ENCODE measurements at regions not wholly inside any gene's neighbourhood (a gene's known extent, or its start where the extent isn't known, plus 50 kb on each side); places are given as distances from the start of the nearest gene placed in this dataset.

DNA sequence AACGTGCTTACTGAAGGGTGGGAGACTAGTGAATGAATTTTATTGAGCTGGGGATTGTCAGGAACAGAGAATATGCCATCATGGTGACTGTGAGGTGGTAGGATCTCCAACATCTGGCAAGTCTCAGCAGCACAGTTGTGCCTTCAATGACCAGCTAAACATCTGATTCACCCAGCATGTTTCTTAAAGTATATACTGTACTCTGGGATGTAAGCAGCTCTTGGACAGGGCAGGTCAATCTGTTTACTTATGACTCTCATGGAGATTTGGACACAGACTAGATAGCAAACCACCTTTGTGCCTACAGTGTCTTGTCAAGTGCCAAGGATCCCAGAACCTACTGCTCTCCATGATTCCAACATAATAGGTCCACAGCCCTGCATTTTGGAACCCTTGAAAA lies 801.0 kb upstream of the CITED2 start:
- TF ChIP-seq, protein P1, sequence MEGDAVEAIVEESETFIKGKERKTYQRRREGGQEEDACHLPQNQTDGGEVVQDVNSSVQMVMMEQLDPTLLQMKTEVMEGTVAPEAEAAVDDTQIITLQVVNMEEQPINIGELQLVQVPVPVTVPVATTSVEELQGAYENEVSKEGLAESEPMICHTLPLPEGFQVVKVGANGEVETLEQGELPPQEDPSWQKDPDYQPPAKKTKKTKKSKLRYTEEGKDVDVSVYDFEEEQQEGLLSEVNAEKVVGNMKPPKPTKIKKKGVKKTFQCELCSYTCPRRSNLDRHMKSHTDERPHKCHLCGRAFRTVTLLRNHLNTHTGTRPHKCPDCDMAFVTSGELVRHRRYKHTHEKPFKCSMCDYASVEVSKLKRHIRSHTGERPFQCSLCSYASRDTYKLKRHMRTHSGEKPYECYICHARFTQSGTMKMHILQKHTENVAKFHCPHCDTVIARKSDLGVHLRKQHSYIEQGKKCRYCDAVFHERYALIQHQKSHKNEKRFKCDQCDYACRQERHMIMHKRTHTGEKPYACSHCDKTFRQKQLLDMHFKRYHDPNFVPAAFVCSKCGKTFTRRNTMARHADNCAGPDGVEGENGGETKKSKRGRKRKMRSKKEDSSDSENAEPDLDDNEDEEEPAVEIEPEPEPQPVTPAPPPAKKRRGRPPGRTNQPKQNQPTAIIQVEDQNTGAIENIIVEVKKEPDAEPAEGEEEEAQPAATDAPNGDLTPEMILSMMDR (IDR thresholded peaks at IDR 0.05) = no peak
- no peak for TF ChIP-seq POLR2A (IDR thresholded peaks at IDR 0.05)
- no peak overlapping the region for H3K27ac ChIP-seq
- H3K36me3 ChIP-seq = no peaks in the 10 kb centered on the region
- intact Hi-C loops (cut with DNase I) = no loop called here
- H3K4me3 ChIP-seq = no peak overlapping the region
- no peaks in the 10 kb centered on the region for H3K27me3 ChIP-seq
- no peaks in the 10 kb centered on the region for H3K4me1 ChIP-seq
- no peaks in the 10 kb centered on the region for H3K9me3 ChIP-seq
- DNase-seq = no peak
- 67 to 88% methylated on average over 1 of the region's 1 CpG for WGBS, 2 donors

DNA sequence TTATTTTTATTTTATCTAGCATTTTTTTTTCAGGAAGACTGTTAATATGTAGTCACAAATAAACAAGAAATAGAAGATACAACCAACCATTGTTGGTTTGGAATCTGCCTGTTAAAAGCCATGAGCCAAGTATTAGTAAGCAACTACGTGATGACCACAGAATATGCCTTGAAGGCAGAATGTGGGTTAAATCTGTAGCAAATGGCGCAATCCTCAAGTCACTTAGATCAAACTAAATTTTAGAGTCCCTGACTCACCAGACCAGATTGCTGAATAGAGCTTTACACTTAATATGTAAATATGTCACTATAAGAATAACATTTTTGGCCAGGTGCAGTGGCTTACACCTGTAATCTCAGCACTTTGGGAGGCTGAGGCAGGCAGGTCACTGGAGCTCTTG lies 800.1 kb upstream of the CITED2 start:
- Histone ChIP-seq H3K4me3 (no peak overlapping the region), H3K4me1 (no peaks in the 10 kb centered on the region), H3K27me3 (no peaks in the 10 kb centered on the region), H3K9me3 (no peaks in the 10 kb centered on the region), H3K27ac (no peak overlapping the region), H3K36me3 (no peaks in the 10 kb centered on the region)
- TF ChIP-seq, protein P1 (IDR thresholded peaks at IDR 0.05) = no peak
- TF ChIP-seq POLR2A (IDR thresholded peaks at IDR 0.05) = no peak
- 39 to 51% methylated on average over 2 of the region's 2 CpGs for WGBS, 2 donors
- intact Hi-C loops (cut with DNase I) = no loop called here
- no peak for DNase-seq

DNA sequence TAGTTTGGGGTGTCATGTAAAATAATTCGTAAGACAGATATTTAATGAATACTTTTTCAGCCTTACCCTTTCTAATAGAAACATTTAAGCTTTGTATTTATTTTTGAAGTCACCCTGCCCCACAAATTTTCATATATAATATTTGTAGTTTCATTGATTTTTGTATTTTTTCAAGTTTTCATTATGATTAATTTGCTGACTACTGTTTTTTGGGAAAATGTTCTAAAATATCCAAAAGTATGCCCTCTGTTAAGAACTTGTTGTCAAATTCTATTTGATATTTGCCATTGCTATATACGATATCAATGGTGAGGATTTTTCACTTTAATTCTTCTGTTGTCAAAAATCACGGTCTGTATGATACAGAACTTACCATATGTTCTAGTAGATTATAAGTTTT lies 793.9 kb upstream of the CITED2 start:
- H3K36me3 ChIP-seq = no peaks in the 10 kb centered on the region
- no peaks in the 10 kb centered on the region for H3K27me3 ChIP-seq
- intact Hi-C loops (cut with DNase I) = no loop called here
- TF ChIP-seq, protein P1 (IDR thresholded peaks at IDR 0.05) = no peak
- no peak for TF ChIP-seq POLR2A (IDR thresholded peaks at IDR 0.05)
- no peak overlapping the region for H3K4me3 ChIP-seq
- H3K27ac ChIP-seq = no peak overlapping the region
- WGBS, 2 donors = 87 to 92% methylated on average over 3 of the region's 3 CpGs
- H3K9me3 ChIP-seq = no peaks in the 10 kb centered on the region
- H3K4me1 ChIP-seq = no peaks in the 10 kb centered on the region
- no peak for DNase-seq

DNA sequence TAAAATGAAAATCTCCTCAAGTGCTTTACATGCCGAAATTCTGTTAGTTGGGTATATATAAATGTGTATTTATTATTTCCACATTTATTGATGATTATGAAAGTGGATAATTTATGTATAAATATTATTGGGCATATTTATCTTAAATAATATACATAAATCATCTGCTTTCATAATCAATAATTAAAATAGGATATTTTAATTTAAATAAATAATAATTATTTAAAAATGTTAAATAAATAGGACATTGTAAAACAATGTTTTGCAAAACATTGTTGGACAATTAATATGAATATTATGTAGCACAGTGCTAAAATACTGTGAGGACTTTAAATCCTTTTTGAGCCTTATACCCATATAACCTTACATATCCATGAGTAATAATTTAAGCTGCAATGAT lies 786.5 kb upstream of the CITED2 start:
- DNase-seq = no peak
- intact Hi-C loops (cut with DNase I) = no loop called here
- H3K9me3 ChIP-seq = no peaks in the 10 kb centered on the region
- H3K27me3 ChIP-seq = no peaks in the 10 kb centered on the region
- no peaks in the 10 kb centered on the region for H3K4me1 ChIP-seq
- H3K27ac ChIP-seq = no peak overlapping the region
- WGBS, 2 donors = 62 to 76% methylated on average over 1 of the region's 1 CpG
- no peak for TF ChIP-seq POLR2A (IDR thresholded peaks at IDR 0.05)
- TF ChIP-seq, protein P1 (IDR thresholded peaks at IDR 0.05) = no peak
- no peak overlapping the region for H3K4me3 ChIP-seq
- no peaks in the 10 kb centered on the region for H3K36me3 ChIP-seq

DNA sequence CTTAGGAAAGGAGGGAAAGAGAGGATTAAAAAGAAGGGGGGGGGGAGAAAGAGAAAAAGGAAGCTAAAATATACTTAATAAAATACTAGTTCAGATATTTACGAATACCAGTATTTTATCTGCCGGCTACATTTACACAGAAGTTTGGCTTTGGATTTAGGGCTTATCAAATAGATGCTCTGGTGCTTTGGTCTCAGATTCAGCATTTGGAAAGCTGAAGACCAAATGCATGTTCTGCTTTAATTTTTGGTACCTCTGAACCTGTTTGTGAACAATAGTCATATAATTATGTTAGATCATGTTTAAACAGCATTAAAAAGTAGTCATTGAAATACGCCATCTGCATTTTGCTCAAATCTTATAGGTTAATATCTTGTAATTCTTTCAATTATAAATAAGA lies 786.0 kb upstream of the CITED2 start:
- DNase-seq = no peak
- intact Hi-C loops (cut with DNase I) = no loop called here
- Histone ChIP-seq H3K9me3 (no peaks in the 10 kb centered on the region), H3K27ac (no peak overlapping the region), H3K36me3 (no peaks in the 10 kb centered on the region), H3K4me1 (no peaks in the 10 kb centered on the region), H3K4me3 (no peak overlapping the region), H3K27me3 (no peaks in the 10 kb centered on the region)
- TF ChIP-seq, protein P1 (IDR thresholded peaks at IDR 0.05) = no peak
- TF ChIP-seq POLR2A (IDR thresholded peaks at IDR 0.05) = no peak
- 88 to 91% methylated on average over 3 of the region's 3 CpGs for WGBS, 2 donors
